ENCODE measurements at regions not wholly inside any gene's neighbourhood (a gene's known extent, or its start where the extent isn't known, plus 50 kb on each side); places are given as distances from the start of the nearest gene placed in this dataset.

- TF ChIP-seq GATA2 (IDR thresholded peaks at IDR 0.05; ENCODE audit: low read depth, low read length) (no peak), GATA3 (IDR thresholded peaks at IDR 0.05; ENCODE audit: low read depth, low read length) (no peak)
Observed at GRCh38 chr16:51988977-51989376, 558.0 kb downstream of the TOX3 start.

Data from SH-SY5Y (cell line).